Endothelial cell (in vitro differentiated cells): ENCODE measurements at regions not wholly inside any gene's neighbourhood (a gene's known extent, or its start where the extent isn't known, plus 50 kb on each side); places are given as distances from the start of the nearest gene placed in this dataset.

ENCODE experiments used
- DNase-seq: peaks from one replicate; pipeline ENCODE4 v3.0.0; 2021; ENCODE audit warnings: low spot score
- H3K27ac Mint-ChIP-seq: one replicate; pipeline ENCODE4 v1.8.0; 2021; ENCODE audit warnings: mixed read lengths, inconsistent platforms; ENCODE audit not compliant: unreplicated experiment
- H3K27me3 Mint-ChIP-seq: one replicate; pipeline ENCODE4 v1.8.0; 2021; ENCODE audit warnings: mild to moderate bottlenecking, moderate library complexity, mixed read lengths, inconsistent platforms; ENCODE audit not compliant: unreplicated experiment
- H3K36me3 Mint-ChIP-seq: one replicate; pipeline ENCODE4 v1.8.0; 2021; ENCODE audit warnings: mild to moderate bottlenecking, low read depth, mixed read lengths, inconsistent platforms; ENCODE audit not compliant: unreplicated experiment
- H3K4me1 Mint-ChIP-seq: one replicate; pipeline ENCODE4 v1.8.0; 2021; ENCODE audit warnings: mild to moderate bottlenecking, mixed read lengths, inconsistent platforms; ENCODE audit not compliant: unreplicated experiment
- H3K4me3 Mint-ChIP-seq: one replicate; pipeline ENCODE4 v1.8.0; 2021; ENCODE audit warnings: mild to moderate bottlenecking, mixed read lengths, inconsistent platforms; ENCODE audit not compliant: unreplicated experiment
- H3K9me3 Mint-ChIP-seq: one replicate; pipeline ENCODE4 v1.8.0; 2021; ENCODE audit warnings: mixed read lengths, inconsistent platforms; ENCODE audit not compliant: unreplicated experiment
- TF ChIP-seq, protein P1 (sequence below): fragments of 200-600 bp; sonication (generic); IDR thresholded peaks from one replicate; pipeline ENCODE4 v1.5.0; 2021; ENCODE audit warnings: antibody characterized with exemption; ENCODE audit not compliant: unreplicated experiment

DNA sequence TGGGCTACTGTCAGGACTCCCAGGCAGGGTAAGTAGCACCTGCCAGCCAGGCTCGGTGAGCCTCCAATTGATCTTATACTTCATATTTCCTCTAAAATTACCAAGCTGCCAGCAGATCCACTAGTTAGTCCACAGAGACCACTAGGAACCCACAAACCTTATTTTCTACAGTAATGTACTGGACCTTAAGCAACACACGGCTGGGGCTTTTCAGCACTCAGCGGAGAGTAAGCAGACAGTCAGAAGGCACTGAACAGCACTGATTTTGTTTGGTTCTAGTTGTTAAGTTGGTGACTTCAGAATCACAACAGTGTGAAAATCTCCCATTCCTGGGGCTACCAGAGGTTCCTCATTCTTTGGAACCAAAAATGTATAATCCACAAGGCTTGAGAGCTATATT lies 56.1 kb downstream of the MRPL57 start:
- TF ChIP-seq, protein P1, sequence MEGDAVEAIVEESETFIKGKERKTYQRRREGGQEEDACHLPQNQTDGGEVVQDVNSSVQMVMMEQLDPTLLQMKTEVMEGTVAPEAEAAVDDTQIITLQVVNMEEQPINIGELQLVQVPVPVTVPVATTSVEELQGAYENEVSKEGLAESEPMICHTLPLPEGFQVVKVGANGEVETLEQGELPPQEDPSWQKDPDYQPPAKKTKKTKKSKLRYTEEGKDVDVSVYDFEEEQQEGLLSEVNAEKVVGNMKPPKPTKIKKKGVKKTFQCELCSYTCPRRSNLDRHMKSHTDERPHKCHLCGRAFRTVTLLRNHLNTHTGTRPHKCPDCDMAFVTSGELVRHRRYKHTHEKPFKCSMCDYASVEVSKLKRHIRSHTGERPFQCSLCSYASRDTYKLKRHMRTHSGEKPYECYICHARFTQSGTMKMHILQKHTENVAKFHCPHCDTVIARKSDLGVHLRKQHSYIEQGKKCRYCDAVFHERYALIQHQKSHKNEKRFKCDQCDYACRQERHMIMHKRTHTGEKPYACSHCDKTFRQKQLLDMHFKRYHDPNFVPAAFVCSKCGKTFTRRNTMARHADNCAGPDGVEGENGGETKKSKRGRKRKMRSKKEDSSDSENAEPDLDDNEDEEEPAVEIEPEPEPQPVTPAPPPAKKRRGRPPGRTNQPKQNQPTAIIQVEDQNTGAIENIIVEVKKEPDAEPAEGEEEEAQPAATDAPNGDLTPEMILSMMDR, result no peak
- Mint-ChIP-seq H3K27me3 (no peaks in the 10 kb centered on the region), H3K9me3 (no peaks in the 10 kb centered on the region), H3K4me3 (no peak overlapping the region), H3K27ac (no peak overlapping the region), H3K36me3 (peaks cover 3% of the 10 kb centered on the region), H3K4me1 (no peaks in the 10 kb centered on the region)
- no peak for DNase-seq

DNA sequence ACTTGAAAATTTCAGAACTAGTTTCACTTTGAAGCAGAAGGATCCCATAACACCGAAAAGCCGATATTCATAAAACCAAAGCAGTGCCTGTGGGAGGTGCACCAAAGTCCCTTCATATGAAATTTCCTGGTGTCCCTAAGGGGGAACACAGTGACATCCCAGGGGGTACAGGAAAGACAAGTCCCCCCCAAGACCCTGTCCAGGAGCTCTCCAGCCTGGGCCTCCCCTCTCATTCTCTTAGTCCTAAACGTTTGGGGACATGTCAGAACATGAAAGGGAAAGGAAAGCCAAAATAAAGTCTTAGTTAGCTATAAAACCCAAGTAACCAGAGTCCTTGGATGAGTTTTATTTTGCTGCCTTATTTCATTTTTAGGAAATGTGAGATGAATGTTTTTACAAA lies 56.6 kb downstream of the MRPL57 start:
- H3K27me3 Mint-ChIP-seq, result no peaks in the 10 kb centered on the region
- no peak overlapping the region for H3K27ac Mint-ChIP-seq
- TF ChIP-seq, protein P1, result no peak
- H3K9me3 Mint-ChIP-seq, result no peaks in the 10 kb centered on the region
- no peak overlapping the region for H3K4me3 Mint-ChIP-seq
- no peaks in the 10 kb centered on the region for H3K4me1 Mint-ChIP-seq
- no peak for DNase-seq
- H3K36me3 Mint-ChIP-seq, result peaks cover 3% of the 10 kb centered on the region

DNA sequence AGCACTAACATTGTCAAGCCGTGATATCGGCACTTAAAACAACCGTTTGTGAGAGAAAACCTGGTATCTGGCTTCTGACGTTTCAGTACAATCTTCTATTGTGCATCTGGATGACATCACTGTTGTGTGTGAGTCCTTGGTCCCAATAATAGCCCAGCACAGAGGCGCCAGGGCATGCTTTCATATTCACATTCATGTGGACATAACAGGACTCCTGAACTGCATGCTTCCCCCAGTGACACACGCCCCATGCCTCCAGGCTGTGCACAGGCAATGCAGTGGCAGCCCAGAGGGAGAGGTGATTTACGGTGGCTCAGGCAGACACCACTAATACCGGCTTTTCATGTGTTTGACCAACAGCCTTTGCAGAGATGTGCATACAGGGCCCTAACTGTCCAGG lies 58.1 kb downstream of the MRPL57 start:
- no peaks in the 10 kb centered on the region for H3K27me3 Mint-ChIP-seq
- H3K4me1 Mint-ChIP-seq, result no peaks in the 10 kb centered on the region
- TF ChIP-seq, protein P1, result no peak
- H3K4me3 Mint-ChIP-seq, result no peak overlapping the region
- no peaks in the 10 kb centered on the region for H3K9me3 Mint-ChIP-seq
- no peak overlapping the region for H3K27ac Mint-ChIP-seq
- DNase-seq, result no peak
- H3K36me3 Mint-ChIP-seq, result no peaks in the 10 kb centered on the region

DNA sequence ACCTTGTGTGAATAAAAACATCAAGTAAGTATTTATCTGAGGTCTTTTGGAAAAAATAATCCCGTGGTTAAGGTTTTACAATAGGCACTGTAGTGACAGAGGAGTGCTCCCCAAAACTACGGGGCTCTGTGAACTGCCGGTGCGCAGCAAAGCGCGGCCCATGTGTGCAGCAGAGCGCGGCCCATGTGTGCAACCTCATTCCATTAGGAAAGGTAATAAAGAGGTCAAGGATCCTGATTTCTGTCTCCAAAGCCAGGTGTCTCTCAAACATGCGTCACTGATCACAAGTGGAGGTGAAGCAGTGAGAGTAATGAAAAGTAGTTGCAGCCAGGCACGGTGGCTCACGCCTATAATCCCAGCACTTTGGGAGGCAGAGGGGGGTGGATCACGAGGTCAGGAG lies 58.7 kb downstream of the MRPL57 start:
- H3K4me3 Mint-ChIP-seq, result no peak overlapping the region
- no peak overlapping the region for H3K27ac Mint-ChIP-seq
- H3K27me3 Mint-ChIP-seq, result no peaks in the 10 kb centered on the region
- no peaks in the 10 kb centered on the region for H3K9me3 Mint-ChIP-seq
- DNase-seq, result no peak
- TF ChIP-seq, protein P1, result no peak
- H3K36me3 Mint-ChIP-seq, result no peaks in the 10 kb centered on the region
- H3K4me1 Mint-ChIP-seq, result no peaks in the 10 kb centered on the region

DNA sequence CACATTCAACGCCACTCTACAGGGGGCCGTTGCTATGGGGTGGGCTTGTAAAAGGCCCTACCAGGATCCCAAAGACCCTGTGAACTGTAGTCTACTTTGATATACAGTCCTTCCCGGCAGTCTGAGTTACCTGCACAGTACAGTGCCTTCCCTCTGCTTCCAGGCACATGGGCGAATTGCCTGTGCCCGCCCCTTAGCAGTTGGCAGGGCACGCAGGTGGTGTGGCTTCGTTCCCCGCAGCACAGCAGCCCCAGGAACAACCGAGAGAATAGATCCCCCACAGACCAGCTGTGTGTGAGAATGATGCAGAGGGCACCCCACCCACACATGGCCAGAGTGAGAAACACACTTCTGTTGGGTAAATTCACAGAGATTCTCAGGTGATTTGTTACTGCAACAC lies 60.6 kb downstream of the MRPL57 start:
- peaks cover 1% of the 10 kb centered on the region for H3K27me3 Mint-ChIP-seq
- H3K4me3 Mint-ChIP-seq, result no peak overlapping the region
- DNase-seq, result no peak
- peaks cover under 1% of the 10 kb centered on the region for H3K4me1 Mint-ChIP-seq
- H3K9me3 Mint-ChIP-seq, result no peaks in the 10 kb centered on the region
- TF ChIP-seq, protein P1, result no peak
- H3K36me3 Mint-ChIP-seq, result no peaks in the 10 kb centered on the region
- H3K27ac Mint-ChIP-seq, result no peak overlapping the region
